ENCODE measurements at regions not wholly inside any gene's neighbourhood (a gene's known extent, or its start where the extent isn't known, plus 50 kb on each side); places are given as distances from the start of the nearest gene placed in this dataset.
"Not testable (repeated sequence)": the region's sequence is repeated elsewhere in the genome, so short reads cannot be mapped to it uniquely, and the experiment has no call there.

GRCh38 chr13:78540058-78540457 lies 63.3 kb downstream of the POU4F1 start:
- DNase-seq (ENCODE audit: low spot score): no peak

GRCh38 chr13:78526044-78526443 lies 77.3 kb downstream of the POU4F1 start:
- not testable (repeated sequence) for DNase-seq (ENCODE audit: low spot score)

GRCh38 chr13:78524936-78525335 lies 78.4 kb downstream of the POU4F1 start:
- DNase-seq (ENCODE audit: low spot score): no peak

- DNase-seq (ENCODE audit: low spot score): no peak
Observed at GRCh38 chr13:78521091-78521490, 82.3 kb downstream of the POU4F1 start.

GRCh38 chr13:78520425-78520824 lies 82.9 kb downstream of the POU4F1 start:
- DNase-seq (ENCODE audit: low spot score): no peak

GRCh38 chr13:78518482-78518881 lies 84.9 kb downstream of the POU4F1 start:
- DNase-seq (ENCODE audit: low spot score): not testable (repeated sequence)

- no peak for DNase-seq (ENCODE audit: low spot score)
Observed at GRCh38 chr13:78499802-78500201, 103.5 kb downstream of the POU4F1 start.

- no peak for DNase-seq (ENCODE audit: low spot score)
Observed at GRCh38 chr13:78497702-78498355, 105.5 kb downstream of the POU4F1 start.

GRCh38 chr13:78491978-78492377 lies 111.4 kb downstream of the POU4F1 start:
- DNase-seq (ENCODE audit: low spot score): no peak

- DNase-seq (ENCODE audit: low spot score): not testable (repeated sequence)
Observed at GRCh38 chr13:78490225-78490624, 113.1 kb downstream of the POU4F1 start.

GRCh38 chr13:78487707-78488106 lies 115.6 kb downstream of the POU4F1 start:
- DNase-seq (ENCODE audit: low spot score): no peak

GRCh38 chr13:78485803-78486202 lies 117.5 kb downstream of the POU4F1 start:
- no peak for DNase-seq (ENCODE audit: low spot score)

- DNase-seq (ENCODE audit: low spot score): no peak
Observed at GRCh38 chr13:78478183-78478582, 125.2 kb downstream of the POU4F1 start.

GRCh38 chr13:78476910-78477309 lies 126.4 kb downstream of the POU4F1 start:
- DNase-seq (ENCODE audit: low spot score): no peak

GRCh38 chr13:78468621-78469020 lies 134.7 kb downstream of the POU4F1 start:
- DNase-seq (ENCODE audit: low spot score): peak; percentile 55

GRCh38 chr13:78465250-78465649 lies 138.1 kb downstream of the POU4F1 start:
- peak; percentile 30 for DNase-seq (ENCODE audit: low spot score)

- DNase-seq (ENCODE audit: low spot score): no peak
Observed at GRCh38 chr13:78460176-78460575, 143.2 kb downstream of the POU4F1 start.

- DNase-seq (ENCODE audit: low spot score): no peak
Observed at GRCh38 chr13:78443839-78444238, 159.5 kb downstream of the POU4F1 start.

GRCh38 chr13:78437781-78438180 lies 165.6 kb downstream of the POU4F1 start:
- no peak for DNase-seq (ENCODE audit: low spot score)

- DNase-seq (ENCODE audit: low spot score): no peak
Observed at GRCh38 chr13:78436311-78436710, 167.0 kb downstream of the POU4F1 start.

GRCh38 chr13:78431328-78431727 lies 172.0 kb downstream of the POU4F1 start:
- DNase-seq (ENCODE audit: low spot score): no peak

GRCh38 chr13:78430811-78431210 lies 172.5 kb downstream of the POU4F1 start:
- DNase-seq (ENCODE audit: low spot score): no peak

- no peak for DNase-seq (ENCODE audit: low spot score)
Observed at GRCh38 chr13:78430166-78430791, 173.1 kb downstream of the POU4F1 start.

GRCh38 chr13:78428646-78429045 lies 174.7 kb downstream of the POU4F1 start:
- DNase-seq (ENCODE audit: low spot score): no peak
